Keratinocyte (primary cell): ENCODE measurements at regions not wholly inside any gene's neighbourhood (a gene's known extent, or its start where the extent isn't known, plus 50 kb on each side); places are given as distances from the start of the nearest gene placed in this dataset.

Source experiments
- EZH2 ChIP-seq: IDR thresholded peaks from one replicate; pipeline ENCODE4 v1.6.1; 2012; ENCODE audit warnings: inconsistent platforms, mild to moderate bottlenecking, low read length, moderate library complexity
- TF ChIP-seq, protein P1 (sequence below), 3 experiments: IDR thresholded peaks in 1 of 3; conservative IDR thresholded peaks in 1 of 3; optimal IDR thresholded peaks in 1 of 3; 2 replicates in 2 of 3; 3 replicates in 1 of 3; pipeline versions ENCODE3 to v1.5.1; 2011; ENCODE audit warnings: low read length in 3 of 3, mild to moderate bottlenecking in 3 of 3, moderate library complexity in 2 of 3, control low read depth in 1 of 3, inconsistent platforms in 1 of 3; ENCODE audit not compliant: insufficient read depth in 2 of 3; ENCODE audit errors: extremely low read depth in 1 of 3

DNA sequence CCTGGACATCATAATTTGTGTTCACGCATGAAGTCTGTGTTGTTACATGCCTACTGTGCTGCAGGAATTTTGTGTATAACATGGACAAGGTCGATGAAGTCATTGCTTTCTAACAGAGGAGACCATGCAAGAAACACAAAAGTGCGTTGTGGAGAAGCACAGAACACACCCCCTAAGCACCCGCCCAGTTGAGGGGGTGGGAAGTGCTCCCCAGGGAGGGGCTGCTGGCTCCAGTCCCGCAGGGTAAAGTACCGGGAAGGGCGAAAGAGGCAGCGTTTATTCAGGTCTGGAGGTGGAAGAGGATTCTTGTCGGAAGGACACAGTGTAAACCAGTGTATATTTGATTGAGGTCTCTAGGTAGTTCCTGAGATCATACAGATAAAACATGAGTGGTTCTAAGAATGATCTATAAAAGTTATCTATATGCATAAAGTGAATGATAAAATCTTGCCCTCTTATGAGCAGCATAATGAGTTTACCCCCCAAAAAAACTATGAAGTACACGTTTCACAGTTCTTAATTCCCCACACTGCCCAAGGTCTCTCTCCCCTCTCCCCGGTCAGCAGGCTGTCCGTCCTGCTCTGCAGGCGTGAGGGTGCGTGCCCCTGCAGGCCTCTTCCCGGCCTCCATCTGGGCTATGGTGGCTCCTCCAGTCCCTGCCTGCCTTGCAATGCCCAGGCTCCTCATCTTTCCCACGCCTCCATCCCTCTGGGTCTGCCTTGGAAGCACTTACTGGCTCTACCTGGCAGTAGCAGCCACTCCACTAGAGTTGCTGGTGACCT, 159.7 kb downstream of the THBS2 start:
- TF ChIP-seq, protein P1, sequence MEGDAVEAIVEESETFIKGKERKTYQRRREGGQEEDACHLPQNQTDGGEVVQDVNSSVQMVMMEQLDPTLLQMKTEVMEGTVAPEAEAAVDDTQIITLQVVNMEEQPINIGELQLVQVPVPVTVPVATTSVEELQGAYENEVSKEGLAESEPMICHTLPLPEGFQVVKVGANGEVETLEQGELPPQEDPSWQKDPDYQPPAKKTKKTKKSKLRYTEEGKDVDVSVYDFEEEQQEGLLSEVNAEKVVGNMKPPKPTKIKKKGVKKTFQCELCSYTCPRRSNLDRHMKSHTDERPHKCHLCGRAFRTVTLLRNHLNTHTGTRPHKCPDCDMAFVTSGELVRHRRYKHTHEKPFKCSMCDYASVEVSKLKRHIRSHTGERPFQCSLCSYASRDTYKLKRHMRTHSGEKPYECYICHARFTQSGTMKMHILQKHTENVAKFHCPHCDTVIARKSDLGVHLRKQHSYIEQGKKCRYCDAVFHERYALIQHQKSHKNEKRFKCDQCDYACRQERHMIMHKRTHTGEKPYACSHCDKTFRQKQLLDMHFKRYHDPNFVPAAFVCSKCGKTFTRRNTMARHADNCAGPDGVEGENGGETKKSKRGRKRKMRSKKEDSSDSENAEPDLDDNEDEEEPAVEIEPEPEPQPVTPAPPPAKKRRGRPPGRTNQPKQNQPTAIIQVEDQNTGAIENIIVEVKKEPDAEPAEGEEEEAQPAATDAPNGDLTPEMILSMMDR (optimal IDR thresholded peaks at IDR 0.05 in 1 of 3, IDR thresholded peaks at IDR 0.05 in 1 of 3, conservative IDR thresholded peaks at IDR 0.05 in 1 of 3; ENCODE audit: extremely low read depth in 1 of 3, insufficient read depth in 2 of 3, low read length in 3 of 3) = no peak
- no peak for TF ChIP-seq EZH2
